ENCODE measurements at regions not wholly inside any gene's neighbourhood (a gene's known extent, or its start where the extent isn't known, plus 50 kb on each side); places are given as distances from the start of the nearest gene placed in this dataset.
A peak's percentile ranks its signal among the peaks of the same experiment; 100 is the strongest.

GRCh38 chr20:10986586-10986985 lies 312.8 kb upstream of the JAG1 start:
- H3K4me3 Mint-ChIP-seq = no peak overlapping the region
- no peak overlapping the region for H3K27ac Mint-ChIP-seq
- Histone ChIP-seq H3K4me1 (ENCODE audit: insufficient read depth) (peaks cover 17% of the 10 kb centered on the region; the same call in 1 of the 2 replicates), H3K4me3 (no peak overlapping the region), H3K36me3 (ENCODE audit: insufficient read depth) (no peaks in the 10 kb centered on the region), H3K79me2 (replicated peaks; ENCODE audit: insufficient read depth) (no peaks in the 10 kb centered on the region), H3F3A (replicated peaks; ENCODE audit: low read depth) (no peaks in the 10 kb centered on the region), H3K9me2 (ENCODE audit: insufficient read depth) (peaks cover 16% of the 10 kb centered on the region), H3K4me2 (no peak overlapping the region), H3K27ac (ENCODE audit: low read depth) (no peak overlapping the region), H4K20me1 (replicated peaks; ENCODE audit: insufficient read depth) (no peaks in the 10 kb centered on the region), H3K27me3 (ENCODE audit: insufficient read depth) (no peaks in the 10 kb centered on the region), H2AFZ (peak overlapping the region; percentile 61; the same call in 1 of the 2 replicates)
- no peak for ATAC-seq
- TF ChIP-seq REST (IDR thresholded peaks at IDR 0.05; ENCODE audit: unreplicated experiment) = no peak
- no peak for TF ChIP-seq ZNF462 (CRISPR knock-in tag; IDR thresholded peaks at IDR 0.05)
- no peak for TF ChIP-seq CTCF (conservative IDR thresholded peaks at IDR 0.05; ENCODE audit: low read depth in 2 of 2)
- no peak for TF ChIP-seq STAT1 (IDR thresholded peaks at IDR 0.05; ENCODE audit: unreplicated experiment)
- no peak for TF ChIP-seq EZH2phosphoT487 (IDR thresholded peaks at IDR 0.05; ENCODE audit: unreplicated experiment)
- no peak for TF ChIP-seq CREB1 (CRISPR knock-in tag; IDR thresholded peaks at IDR 0.05; ENCODE audit: low read depth)
- no peak for TF ChIP-seq ZNF331 (CRISPR knock-in tag; IDR thresholded peaks at IDR 0.05; ENCODE audit: low read depth)
- TF ChIP-seq ZNF114 (CRISPR knock-in tag; IDR thresholded peaks at IDR 0.05) = no peak
- no peak for TF ChIP-seq POLR2AphosphoS5 (IDR thresholded peaks at IDR 0.05; ENCODE audit: low read depth)
- TF ChIP-seq JUNB (IDR thresholded peaks at IDR 0.05; ENCODE audit: unreplicated experiment) = no peak
- TF ChIP-seq ETS1 (IDR thresholded peaks at IDR 0.05) = no peak
- TF ChIP-seq EZH2 (IDR thresholded peaks at IDR 0.05; ENCODE audit: low read depth, unreplicated experiment) = no peak
- no peak for TF ChIP-seq NANOG (IDR thresholded peaks at IDR 0.05; ENCODE audit: borderline replicate concordance)
- no peak for DNase-seq (ENCODE audit: low spot score)
- H3K36me3 Mint-ChIP-seq (ENCODE audit: low read depth) = no peaks in the 10 kb centered on the region
- no peaks in the 10 kb centered on the region for H3K9me3 Mint-ChIP-seq
- peaks cover 4% of the 10 kb centered on the region for H3K27me3 Mint-ChIP-seq (ENCODE audit: insufficient read depth, low read depth, poor library complexity)
- H3K4me1 Mint-ChIP-seq = peaks cover 20% of the 10 kb centered on the region

All from GM23338 (cell line).